ENCODE measurements at regions not wholly inside any gene's neighbourhood (a gene's known extent, or its start where the extent isn't known, plus 50 kb on each side); places are given as distances from the start of the nearest gene placed in this dataset.

- Histone ChIP-seq H3K9ac (ENCODE audit: low read depth, low read length) (no peak overlapping the region), H3K4me3 (ENCODE audit: low read length) (no peak overlapping the region), H3K36me3 (ENCODE audit: insufficient read depth, low read length) (no peaks in the 10 kb centered on the region), H3K4me1 (ENCODE audit: insufficient read depth, low read length) (no peaks in the 10 kb centered on the region), H3K27ac (ENCODE audit: low read depth, low read length) (no peak overlapping the region), H3K27me3 (ENCODE audit: insufficient read depth, low read length) (no peaks in the 10 kb centered on the region), H3K9me3 (ENCODE audit: insufficient read depth, low read depth, low read length) (no peaks in the 10 kb centered on the region)
Observed at GRCh38 chr6:167742719-167743303, 83.9 kb upstream of the AFDN start.

- Histone ChIP-seq H3K9ac (ENCODE audit: low read depth, low read length) (no peak overlapping the region), H3K27ac (ENCODE audit: low read depth, low read length) (no peak overlapping the region)
Observed at GRCh38 chr6:167744681-167745669, 81.7 kb upstream of the AFDN start.

DNA sequence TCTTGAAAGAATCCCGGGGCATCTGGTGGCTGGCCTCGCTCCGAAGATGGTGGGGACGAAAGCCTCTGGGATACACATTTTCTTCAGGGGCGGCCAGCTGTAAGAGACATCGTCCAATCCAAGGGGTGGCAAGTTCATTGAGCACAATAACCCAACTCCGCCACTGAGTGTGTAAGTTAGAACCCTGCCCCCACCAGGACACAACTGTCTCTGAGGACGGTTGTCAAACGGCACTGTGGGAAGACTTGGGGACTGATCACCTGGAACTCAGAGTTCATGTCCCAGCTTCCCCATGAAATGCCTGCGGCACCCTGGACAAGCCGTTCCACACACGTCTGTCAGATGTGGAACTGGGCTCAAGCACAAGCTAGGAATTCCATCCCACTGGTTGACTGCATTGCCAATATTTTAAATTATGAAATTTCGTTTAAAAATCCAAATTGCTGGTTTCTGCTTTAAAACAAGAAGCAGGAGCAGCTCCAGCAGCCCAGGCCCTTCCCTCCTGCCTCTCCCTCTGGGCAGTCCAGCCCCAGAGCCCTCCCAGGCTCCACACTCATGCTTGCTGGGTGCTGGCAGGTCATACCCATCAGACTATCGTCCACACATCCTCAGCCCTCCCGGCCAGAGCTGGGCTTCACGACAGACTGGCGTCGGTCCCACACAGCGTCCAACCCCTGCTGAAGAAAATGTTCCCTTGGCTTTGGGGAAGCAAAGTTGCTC lies 80.9 kb upstream of the AFDN start:
- Histone ChIP-seq H3K9me3 (ENCODE audit: insufficient read depth, low read depth, low read length) (no peaks in the 10 kb centered on the region), H3K27ac (ENCODE audit: low read depth, low read length) (no peak overlapping the region), H3K9ac (ENCODE audit: low read depth, low read length) (no peak overlapping the region), H3K4me1 (ENCODE audit: insufficient read depth, low read length) (0 out of 2 replicates have a peak, but pooled peaks cover 3% of the 10 kb centered on the region), H3K27me3 (ENCODE audit: insufficient read depth, low read length) (no peaks in the 10 kb centered on the region), H3K36me3 (ENCODE audit: insufficient read depth, low read length) (no peaks in the 10 kb centered on the region), H3K4me3 (ENCODE audit: low read length) (no peak overlapping the region)
- 93% methylated on average over 19 of the region's 19 CpGs for WGBS

More at GRCh38 chr6:167744681-167745669, 81.7 kb upstream of the AFDN start:
- Histone ChIP-seq H3K4me3 (ENCODE audit: low read length) (no peak overlapping the region), H3K4me1 (ENCODE audit: insufficient read depth, low read length) (no peaks in the 10 kb centered on the region), H3K27me3 (ENCODE audit: insufficient read depth, low read length) (no peaks in the 10 kb centered on the region), H3K36me3 (ENCODE audit: insufficient read depth, low read length) (no peaks in the 10 kb centered on the region), H3K9me3 (ENCODE audit: insufficient read depth, low read depth, low read length) (no peaks in the 10 kb centered on the region)
- 86% methylated on average over 16 of the region's 16 CpGs for WGBS

DNA sequence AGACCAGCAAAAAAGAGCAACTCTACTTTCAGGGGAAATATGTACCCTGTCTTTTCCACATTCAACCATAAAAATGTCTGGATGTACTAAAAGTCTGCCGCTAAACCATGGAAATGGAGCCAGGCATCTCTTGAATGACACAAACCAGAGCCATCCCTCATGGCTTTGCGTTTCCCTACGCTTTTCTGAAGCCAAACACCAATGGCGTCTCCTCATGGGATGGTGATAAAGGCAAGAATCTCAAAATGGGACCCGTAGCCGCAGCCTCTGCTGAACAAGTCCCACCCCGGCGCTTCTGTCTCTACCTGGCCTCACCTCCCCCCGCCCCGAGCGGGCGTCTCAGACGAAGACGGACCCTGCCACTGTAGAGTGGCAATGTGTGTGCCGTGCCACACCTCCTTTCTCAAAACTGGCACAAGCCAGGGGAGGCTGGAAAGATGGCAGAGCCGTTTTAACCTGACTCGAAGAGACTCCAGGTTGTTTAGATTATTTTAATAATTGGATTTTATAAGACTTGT lies 80.3 kb upstream of the AFDN start:
- Histone ChIP-seq H3K36me3 (ENCODE audit: insufficient read depth, low read length) (no peaks in the 10 kb centered on the region), H3K4me3 (ENCODE audit: low read length) (no peak overlapping the region), H3K27me3 (ENCODE audit: insufficient read depth, low read length) (no peaks in the 10 kb centered on the region), H3K27ac (ENCODE audit: low read depth, low read length) (no peak overlapping the region), H3K9me3 (ENCODE audit: insufficient read depth, low read depth, low read length) (no peaks in the 10 kb centered on the region), H3K4me1 (ENCODE audit: insufficient read depth, low read length) (0 out of 2 replicates have a peak, but pooled peaks cover 3% of the 10 kb centered on the region), H3K9ac (ENCODE audit: low read depth, low read length) (no peak overlapping the region)
- WGBS = 92% methylated on average over 17 of the region's 17 CpGs

DNA sequence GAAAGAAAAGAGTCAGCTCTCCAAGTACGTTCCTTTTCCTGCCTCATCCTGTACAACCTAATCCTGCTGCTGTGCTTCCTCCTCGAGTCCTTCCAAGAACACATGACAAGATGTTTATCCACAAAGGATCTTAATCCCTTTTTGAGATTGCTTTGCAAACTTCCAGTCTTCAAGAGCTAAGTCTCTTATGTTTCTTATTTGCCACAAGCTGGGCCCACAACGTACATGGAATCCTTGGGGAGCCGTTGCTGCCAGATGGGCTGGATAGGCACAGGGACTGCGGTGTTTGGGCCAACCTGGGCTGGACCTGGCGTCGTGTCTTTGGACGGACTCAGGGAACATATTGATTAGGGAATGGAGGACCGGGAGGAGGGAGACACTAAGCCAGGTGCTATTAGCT lies 79.7 kb upstream of the AFDN start:
- H3K4me1 ChIP-seq (ENCODE audit: insufficient read depth, low read length) = 0 out of 2 replicates have a peak, but pooled peaks cover 3% of the 10 kb centered on the region
- H3K27ac ChIP-seq (ENCODE audit: low read depth, low read length) = no peak overlapping the region
- no peak overlapping the region for H3K4me3 ChIP-seq (ENCODE audit: low read length)
- no peaks in the 10 kb centered on the region for H3K36me3 ChIP-seq (ENCODE audit: insufficient read depth, low read length)
- H3K27me3 ChIP-seq (ENCODE audit: insufficient read depth, low read length) = no peaks in the 10 kb centered on the region
- no peaks in the 10 kb centered on the region for H3K9me3 ChIP-seq (ENCODE audit: insufficient read depth, low read depth, low read length)
- no peak overlapping the region for H3K9ac ChIP-seq (ENCODE audit: low read depth, low read length)
- WGBS = 88% methylated on average over 9 of the region's 9 CpGs

GRCh38 chr6:167747645-167748044 lies 79.1 kb upstream of the AFDN start:
- Histone ChIP-seq H3K9me3 (ENCODE audit: insufficient read depth, low read depth, low read length) (no peaks in the 10 kb centered on the region), H3K4me3 (ENCODE audit: low read length) (no peak overlapping the region), H3K27ac (ENCODE audit: low read depth, low read length) (no peak overlapping the region), H3K27me3 (ENCODE audit: insufficient read depth, low read length) (no peaks in the 10 kb centered on the region), H3K36me3 (ENCODE audit: insufficient read depth, low read length) (no peaks in the 10 kb centered on the region), H3K4me1 (ENCODE audit: insufficient read depth, low read length) (0 out of 2 replicates have a peak, but pooled peaks cover 3% of the 10 kb centered on the region), H3K9ac (ENCODE audit: low read depth, low read length) (no peak overlapping the region)
- 89% methylated on average over 5 of the region's 5 CpGs for WGBS

GRCh38 chr6:167748046-167748445 lies 78.7 kb upstream of the AFDN start:
- Histone ChIP-seq H3K9ac (ENCODE audit: low read depth, low read length) (no peak overlapping the region), H3K27ac (ENCODE audit: low read depth, low read length) (no peak overlapping the region), H3K27me3 (ENCODE audit: insufficient read depth, low read length) (no peaks in the 10 kb centered on the region), H3K4me1 (ENCODE audit: insufficient read depth, low read length) (0 out of 2 replicates have a peak, but pooled peaks cover 3% of the 10 kb centered on the region), H3K9me3 (ENCODE audit: insufficient read depth, low read depth, low read length) (no peaks in the 10 kb centered on the region), H3K4me3 (ENCODE audit: low read length) (no peak overlapping the region), H3K36me3 (ENCODE audit: insufficient read depth, low read length) (no peaks in the 10 kb centered on the region)
- 94% methylated on average over 11 of the region's 11 CpGs for WGBS

DNA sequence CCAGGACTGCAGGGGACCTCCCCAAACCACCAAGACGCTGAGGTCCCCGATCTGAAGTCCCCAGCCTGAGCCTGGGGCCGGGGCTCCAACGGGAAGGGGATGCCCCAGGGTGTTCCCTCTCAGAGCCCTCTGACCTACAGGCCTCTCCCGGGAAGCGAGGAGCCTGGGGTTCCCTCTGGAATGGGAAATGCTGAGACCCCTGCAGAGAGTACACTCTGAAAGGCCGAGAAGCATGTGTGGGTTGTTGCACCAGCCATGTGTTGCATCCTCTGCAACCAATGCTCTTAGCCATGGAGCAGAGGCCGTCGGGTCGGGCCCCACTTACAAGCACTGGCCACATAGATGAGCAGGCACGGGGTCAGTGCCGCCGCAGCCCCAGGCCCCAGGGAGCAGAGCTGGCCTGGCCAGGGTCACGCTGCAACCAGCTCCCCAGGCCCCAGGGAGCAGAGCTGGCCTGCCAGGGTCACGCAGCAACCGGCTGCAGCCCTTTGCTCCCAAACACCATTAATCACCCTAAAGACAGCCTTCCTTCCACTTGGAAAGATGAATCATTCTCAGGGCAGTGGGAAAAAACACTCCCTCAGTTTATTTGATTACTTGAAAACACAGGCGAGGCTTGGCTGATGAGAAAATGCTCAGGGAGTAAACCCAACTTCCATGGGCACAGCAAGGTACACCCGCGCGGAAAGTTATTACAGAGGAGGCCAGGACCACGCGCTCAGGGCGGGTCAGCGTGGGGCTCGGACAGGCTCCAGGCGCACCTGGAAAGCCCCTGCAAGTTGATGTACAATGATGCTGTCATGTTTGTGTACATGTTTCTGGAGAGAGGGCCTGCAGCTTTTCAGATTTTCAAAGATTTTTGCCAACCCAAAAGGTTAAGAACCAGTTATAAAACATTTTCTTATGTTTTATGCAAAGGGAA lies 78.0 kb upstream of the AFDN start:
- no peak overlapping the region for H3K27ac ChIP-seq (ENCODE audit: low read depth, low read length)
- H3K9ac ChIP-seq (ENCODE audit: low read depth, low read length) = no peak overlapping the region
- no peaks in the 10 kb centered on the region for H3K27me3 ChIP-seq (ENCODE audit: insufficient read depth, low read length)
- H3K4me1 ChIP-seq (ENCODE audit: insufficient read depth, low read length) = 0 out of 2 replicates have a peak, but pooled peaks cover 3% of the 10 kb centered on the region
- no peak overlapping the region for H3K4me3 ChIP-seq (ENCODE audit: low read length)
- no peaks in the 10 kb centered on the region for H3K9me3 ChIP-seq (ENCODE audit: insufficient read depth, low read depth, low read length)
- WGBS = 90% methylated on average over 26 of the region's 26 CpGs
- no peaks in the 10 kb centered on the region for H3K36me3 ChIP-seq (ENCODE audit: insufficient read depth, low read length)

GRCh38 chr6:167750956-167751358 lies 75.8 kb upstream of the AFDN start:
- no peaks in the 10 kb centered on the region for H3K36me3 ChIP-seq (ENCODE audit: insufficient read depth, low read length)
- H3K4me3 ChIP-seq (ENCODE audit: low read length) = no peak overlapping the region
- H3K4me1 ChIP-seq (ENCODE audit: insufficient read depth, low read length) = 0 out of 2 replicates have a peak, but pooled peaks cover 3% of the 10 kb centered on the region
- H3K9ac ChIP-seq (ENCODE audit: low read depth, low read length) = no peak overlapping the region
- no peaks in the 10 kb centered on the region for H3K27me3 ChIP-seq (ENCODE audit: insufficient read depth, low read length)
- H3K9me3 ChIP-seq (ENCODE audit: insufficient read depth, low read depth, low read length) = no peaks in the 10 kb centered on the region
- H3K27ac ChIP-seq (ENCODE audit: low read depth, low read length) = no peak overlapping the region
- WGBS = 65% methylated on average over 4 of the region's 4 CpGs

GRCh38 chr6:167751579-167752115 lies 75.1 kb upstream of the AFDN start:
- Histone ChIP-seq H3K36me3 (ENCODE audit: insufficient read depth, low read length) (no peaks in the 10 kb centered on the region), H3K4me1 (ENCODE audit: insufficient read depth, low read length) (0 out of 2 replicates have a peak, but pooled peaks cover 3% of the 10 kb centered on the region), H3K27ac (ENCODE audit: low read depth, low read length) (no peak overlapping the region), H3K27me3 (ENCODE audit: insufficient read depth, low read length) (no peaks in the 10 kb centered on the region), H3K9me3 (ENCODE audit: insufficient read depth, low read depth, low read length) (no peaks in the 10 kb centered on the region), H3K9ac (ENCODE audit: low read depth, low read length) (no peak overlapping the region), H3K4me3 (ENCODE audit: low read length) (no peak overlapping the region)
- WGBS = 95% methylated on average over 7 of the region's 7 CpGs

Measured in HUES64 (cell line).